IMR-90 (cell line): ENCODE measurements at regions not wholly inside any gene's neighbourhood (a gene's known extent, or its start where the extent isn't known, plus 50 kb on each side); places are given as distances from the start of the nearest gene placed in this dataset.

Experiments
- BHLHE40 ChIP-seq: fragments of 150-350 bp; IDR thresholded peaks from 2 replicates; pipeline ENCODE4 v1.6.1; 2016; ENCODE audit warnings: mild to moderate bottlenecking, low read depth, low read length
- CEBPB ChIP-seq: IDR thresholded peaks from 2 replicates; pipeline ENCODE4 v1.6.1; 2012; ENCODE audit warnings: low read depth, low read length, improper control_type of control experiment
- CHD1 ChIP-seq: IDR thresholded peaks from 2 replicates; pipeline ENCODE4 v1.6.1; 2012; ENCODE audit warnings: low read depth, low read length, improper control_type of control experiment
- CTCF ChIP-seq: conservative IDR thresholded peaks from 2 replicates; pipeline ENCODE4 v1.5.1; 2012; ENCODE audit warnings: mild to moderate bottlenecking, low read depth, low read length, improper control_type of control experiment
- MAFK ChIP-seq: IDR thresholded peaks from 2 replicates; pipeline ENCODE4 v1.6.1; 2012; ENCODE audit warnings: low read depth, low read length, improper control_type of control experiment
- MXI1 ChIP-seq: IDR thresholded peaks from 2 replicates; pipeline ENCODE4 v1.6.1; 2012; ENCODE audit warnings: low read depth, mild to moderate bottlenecking, low read length, moderate library complexity, borderline replicate concordance
- POLR2A ChIP-seq: IDR thresholded peaks from 2 replicates; pipeline ENCODE4 v1.6.1; 2012; ENCODE audit warnings: mild to moderate bottlenecking, low read depth, low read length
- RAD21 ChIP-seq: IDR thresholded peaks from 2 replicates; pipeline ENCODE4 v1.6.1; 2012; ENCODE audit warnings: low read length, improper control_type of control experiment
- RFX5 ChIP-seq: IDR thresholded peaks from 2 replicates; pipeline ENCODE4 v1.8.0; 2012; ENCODE audit warnings: low read depth, mild to moderate bottlenecking, low read length, moderate library complexity
- SMC3 ChIP-seq: fragments of 150-350 bp; IDR thresholded peaks from 2 replicates; pipeline ENCODE4 v1.6.1; 2016; ENCODE audit warnings: low read depth, mild to moderate bottlenecking, antibody characterized with exemption, low read length, moderate library complexity

- TF ChIP-seq CTCF: no peak
- TF ChIP-seq MAFK: no peak
- no peak for TF ChIP-seq MXI1
- TF ChIP-seq CHD1: no peak
- no peak for TF ChIP-seq RAD21
- TF ChIP-seq RFX5: no peak
- TF ChIP-seq SMC3: no peak
- TF ChIP-seq POLR2A: no peak
- no peak for TF ChIP-seq CEBPB
- no peak for TF ChIP-seq BHLHE40
Measured at GRCh38 chr18:39773646-39774045, 2181.4 kb upstream of the PIK3C3 start.
